ENCODE measurements at regions not wholly inside any gene's neighbourhood (a gene's known extent, or its start where the extent isn't known, plus 50 kb on each side); places are given as distances from the start of the nearest gene placed in this dataset.

- no peak for TF ChIP-seq CTCF (IDR thresholded peaks at IDR 0.05; ENCODE audit: extremely low read depth, missing control alignments)
Measured at GRCh38 chr6:8203337-8203736, 101.0 kb upstream of the EEF1E1 start.

GRCh38 chr6:8201679-8202078 lies 99.3 kb upstream of the EEF1E1 start:
- TF ChIP-seq CTCF (IDR thresholded peaks at IDR 0.05; ENCODE audit: extremely low read depth, missing control alignments): no peak
- DNase-seq (ENCODE audit: low spot score): no peak

More at GRCh38 chr6:8203337-8203736, 101.0 kb upstream of the EEF1E1 start:
- no peak for DNase-seq (ENCODE audit: low spot score)

- TF ChIP-seq CTCF (IDR thresholded peaks at IDR 0.05; ENCODE audit: extremely low read depth, missing control alignments): no peak
- DNase-seq (ENCODE audit: low spot score): no peak
Measured at GRCh38 chr6:8200255-8200654, 97.9 kb upstream of the EEF1E1 start.

GRCh38 chr6:8195714-8196102 lies 93.4 kb upstream of the EEF1E1 start:
- no peak for DNase-seq (ENCODE audit: low spot score)
- TF ChIP-seq CTCF (IDR thresholded peaks at IDR 0.05; ENCODE audit: extremely low read depth, missing control alignments): no peak

GRCh38 chr6:8195040-8195713 lies 92.8 kb upstream of the EEF1E1 start:
- TF ChIP-seq CTCF (IDR thresholded peaks at IDR 0.05; ENCODE audit: extremely low read depth, missing control alignments): no peak
- DNase-seq (ENCODE audit: low spot score): no peak

GRCh38 chr6:8194490-8194889 lies 92.1 kb upstream of the EEF1E1 start:
- no peak for DNase-seq (ENCODE audit: low spot score)
- TF ChIP-seq CTCF (IDR thresholded peaks at IDR 0.05; ENCODE audit: extremely low read depth, missing control alignments): no peak

- DNase-seq (ENCODE audit: low spot score): no peak
- TF ChIP-seq CTCF (IDR thresholded peaks at IDR 0.05; ENCODE audit: extremely low read depth, missing control alignments): no peak
Measured at GRCh38 chr6:8193541-8193940, 91.2 kb upstream of the EEF1E1 start.

Data from GM20000 (cell line).